ENCODE measurements at regions not wholly inside any gene's neighbourhood (a gene's known extent, or its start where the extent isn't known, plus 50 kb on each side); places are given as distances from the start of the nearest gene placed in this dataset.

- TF ChIP-seq POLR2AphosphoS5 (IDR thresholded peaks at IDR 0.05; ENCODE audit: low read depth, low read length) (no peak), POLR2A (IDR thresholded peaks at IDR 0.05; ENCODE audit: low read depth, low read length) (no peak), TAF1 (IDR thresholded peaks at IDR 0.05; ENCODE audit: borderline replicate concordance, low read depth, low read length) (no peak)
Measured at GRCh38 chr14:104342435-104343293, 204.3 kb downstream of the KIF26A start.

Measured in GM12892 (cell line).